Stimulated activated CD4-positive, alpha-beta T cell treated with anti-CD3 and anti-CD28 coated beads, TNF-alpha, amount 100 ng/mL, for 48 hours (primary cell): ENCODE measurements at regions not wholly inside any gene's neighbourhood (a gene's known extent, or its start where the extent isn't known, plus 50 kb on each side); places are given as distances from the start of the nearest gene placed in this dataset.

Experiments used
- DNase-seq, 3 donors: peaks; one replicate each; pipeline ENCODE4 v3.0.0-alpha.2; 2020; ENCODE audit warnings: low read depth in 3 of 3

- no peak for DNase-seq
Measured at GRCh38 chr15:70204652-70205051, 106.9 kb upstream of the TLE3 start.

- no peak for DNase-seq
Measured at GRCh38 chr15:70203981-70204560, 106.4 kb upstream of the TLE3 start.

- no peak for DNase-seq
Measured at GRCh38 chr15:70202756-70203155, 105.0 kb upstream of the TLE3 start.

GRCh38 chr15:70201425-70201775 lies 103.7 kb upstream of the TLE3 start:
- no peak for DNase-seq

- no peak for DNase-seq
Measured at GRCh38 chr15:70200511-70201424, 103.1 kb upstream of the TLE3 start.

GRCh38 chr15:70199540-70200410 lies 102.1 kb upstream of the TLE3 start:
- no peak for DNase-seq

- DNase-seq: no peak
Measured at GRCh38 chr15:70199124-70199482, 101.4 kb upstream of the TLE3 start.

- no peak for DNase-seq
Measured at GRCh38 chr15:70198441-70199123, 100.9 kb upstream of the TLE3 start.

- DNase-seq: no peak
Measured at GRCh38 chr15:70197945-70198361, 100.2 kb upstream of the TLE3 start.

- DNase-seq: no peak
Measured at GRCh38 chr15:70197318-70197944, 99.7 kb upstream of the TLE3 start.

- DNase-seq: peak; percentile 11 to 21 (median 20)
Measured at GRCh38 chr15:70196372-70197316, 98.9 kb upstream of the TLE3 start.

- no peak for DNase-seq
Measured at GRCh38 chr15:70195587-70196305, 98.0 kb upstream of the TLE3 start.

GRCh38 chr15:70195171-70195570 lies 97.5 kb upstream of the TLE3 start:
- no peak for DNase-seq

GRCh38 chr15:70194266-70194665 lies 96.5 kb upstream of the TLE3 start:
- DNase-seq: no peak

- DNase-seq: no peak
Measured at GRCh38 chr15:70193734-70194133, 96.0 kb upstream of the TLE3 start.

- DNase-seq: no peak
Measured at GRCh38 chr15:70192490-70192889, 94.8 kb upstream of the TLE3 start.

GRCh38 chr15:70192041-70192440 lies 94.3 kb upstream of the TLE3 start:
- no peak for DNase-seq

- DNase-seq: no peak
Measured at GRCh38 chr15:70190965-70191364, 93.2 kb upstream of the TLE3 start.

- DNase-seq: no peak
Measured at GRCh38 chr15:70189826-70190695, 92.3 kb upstream of the TLE3 start.
